ENCODE measurements at regions not wholly inside any gene's neighbourhood (a gene's known extent, or its start where the extent isn't known, plus 50 kb on each side); places are given as distances from the start of the nearest gene placed in this dataset.
"Not testable (repeated sequence)": the region's sequence is repeated elsewhere in the genome, so short reads cannot be mapped to it uniquely, and the experiment has no call there.

DNA sequence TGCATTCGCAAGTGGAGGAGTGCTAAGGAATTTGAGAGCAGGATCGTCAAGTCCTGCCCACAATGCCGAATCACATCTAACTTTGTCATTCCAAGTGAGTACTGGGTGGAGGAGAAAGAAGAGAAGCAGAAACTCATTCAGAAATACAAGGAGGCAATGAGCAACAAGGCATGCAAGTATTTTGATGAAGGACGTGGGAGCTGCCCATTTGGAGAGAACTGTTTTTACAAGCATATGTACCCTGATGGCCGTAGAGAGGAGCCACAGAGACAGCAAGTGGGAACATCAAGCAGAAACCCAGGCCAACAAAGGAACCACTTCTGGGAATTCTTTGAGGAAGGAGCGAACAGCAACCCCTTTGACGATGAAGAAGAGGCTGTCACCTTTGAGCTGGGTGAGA lies 100.2 kb upstream of the MED14 start:
- H3K27ac Mint-ChIP-seq: no peak overlapping the region
- H3K4me1 Mint-ChIP-seq: no peaks in the 10 kb centered on the region
- no peak for DNase-seq (ENCODE audit: low spot score in 2 of 2)
- no peaks in the 10 kb centered on the region for H3K36me3 Mint-ChIP-seq
- no peak for ATAC-seq
- H3K9me3 Mint-ChIP-seq: peaks cover 4% of the 10 kb centered on the region
- H3K4me3 Mint-ChIP-seq: no peak overlapping the region

DNA sequence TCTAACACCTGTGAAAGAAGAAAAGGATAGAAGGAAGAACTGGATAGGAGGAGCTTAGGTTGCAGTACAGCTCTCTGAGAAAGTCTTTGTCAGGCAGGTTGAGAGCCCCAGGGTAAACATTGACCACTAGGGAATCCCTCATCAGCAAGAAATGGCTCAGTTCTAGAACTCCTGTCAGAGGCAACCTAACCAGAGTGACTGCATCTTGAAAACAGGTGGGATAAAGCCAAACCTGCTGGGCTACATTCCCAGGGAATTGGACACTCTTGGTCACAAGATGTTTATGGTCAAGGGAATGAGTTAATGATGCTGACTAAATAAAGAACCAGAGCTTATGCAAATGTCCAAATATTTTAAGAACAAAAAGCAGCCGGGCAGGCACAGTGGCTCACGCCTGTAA lies 108.3 kb upstream of the MED14 start:
- Mint-ChIP-seq H3K4me1 (no peaks in the 10 kb centered on the region), H3K27ac (no peak overlapping the region), H3K4me3 (no peak overlapping the region), H3K36me3 (no peaks in the 10 kb centered on the region), H3K9me3 (peaks cover 7% of the 10 kb centered on the region)
- DNase-seq (ENCODE audit: low spot score in 2 of 2): no peak
- ATAC-seq: no peak

DNA sequence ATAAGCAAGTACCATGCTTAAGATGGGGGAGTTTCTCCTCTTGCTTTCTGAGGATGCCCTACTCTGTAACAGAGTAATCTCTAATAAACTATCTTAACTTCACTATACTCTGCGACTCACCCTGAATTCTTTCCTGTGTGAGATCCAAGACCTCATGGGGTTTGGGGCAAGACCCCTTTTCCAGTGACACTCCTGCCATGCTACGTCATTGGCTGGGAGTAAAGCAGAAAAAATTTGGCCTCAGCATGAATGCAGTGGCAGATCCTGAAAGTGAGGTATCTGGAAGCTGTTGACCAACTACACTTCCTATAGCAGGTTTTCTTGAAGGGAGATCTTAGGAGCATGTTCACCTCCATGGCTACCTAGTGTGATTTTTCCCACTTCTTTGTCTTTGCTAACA lies 109.1 kb upstream of the MED14 start:
- DNase-seq (ENCODE audit: low spot score in 2 of 2): no peak
- H3K36me3 Mint-ChIP-seq: no peaks in the 10 kb centered on the region
- no peak overlapping the region for H3K4me3 Mint-ChIP-seq
- peaks cover 7% of the 10 kb centered on the region for H3K9me3 Mint-ChIP-seq
- no peaks in the 10 kb centered on the region for H3K4me1 Mint-ChIP-seq
- no peak for ATAC-seq
- H3K27ac Mint-ChIP-seq: no peak overlapping the region

DNA sequence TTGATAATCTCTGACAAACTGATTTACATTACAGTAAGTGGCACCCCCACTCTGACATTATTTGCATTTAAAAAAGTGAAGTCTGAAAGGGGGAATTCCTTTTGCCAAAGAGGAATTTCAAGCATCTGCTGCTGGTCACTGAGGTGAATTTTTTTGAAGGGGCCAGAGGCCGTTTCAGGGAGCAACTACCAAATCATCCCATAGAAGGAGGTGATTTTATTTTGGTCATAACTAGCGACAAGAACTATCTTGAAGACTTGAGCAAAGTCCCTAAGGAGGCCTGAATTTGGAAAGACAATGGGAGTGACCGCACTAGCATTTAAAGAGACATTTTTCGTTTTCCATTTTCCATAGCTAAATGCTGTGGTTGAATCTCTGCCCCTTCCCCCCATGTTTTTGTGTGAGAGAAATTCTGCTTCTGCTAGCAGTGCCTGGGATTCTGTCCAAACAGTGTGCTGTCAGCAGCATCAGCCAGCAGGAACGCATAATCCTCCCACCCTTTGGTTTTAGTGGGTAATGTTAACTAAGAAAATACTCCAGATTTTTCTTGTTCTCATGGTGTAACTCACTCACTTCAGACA lies 110.1 kb upstream of the MED14 start:
- H3K4me1 Mint-ChIP-seq: no peaks in the 10 kb centered on the region
- no peaks in the 10 kb centered on the region for H3K36me3 Mint-ChIP-seq
- peaks cover 4% of the 10 kb centered on the region for H3K9me3 Mint-ChIP-seq
- DNase-seq (ENCODE audit: low spot score in 2 of 2) (no peak), ATAC-seq (no peak)
- no peak overlapping the region for H3K27ac Mint-ChIP-seq
- no peak overlapping the region for H3K4me3 Mint-ChIP-seq

DNA sequence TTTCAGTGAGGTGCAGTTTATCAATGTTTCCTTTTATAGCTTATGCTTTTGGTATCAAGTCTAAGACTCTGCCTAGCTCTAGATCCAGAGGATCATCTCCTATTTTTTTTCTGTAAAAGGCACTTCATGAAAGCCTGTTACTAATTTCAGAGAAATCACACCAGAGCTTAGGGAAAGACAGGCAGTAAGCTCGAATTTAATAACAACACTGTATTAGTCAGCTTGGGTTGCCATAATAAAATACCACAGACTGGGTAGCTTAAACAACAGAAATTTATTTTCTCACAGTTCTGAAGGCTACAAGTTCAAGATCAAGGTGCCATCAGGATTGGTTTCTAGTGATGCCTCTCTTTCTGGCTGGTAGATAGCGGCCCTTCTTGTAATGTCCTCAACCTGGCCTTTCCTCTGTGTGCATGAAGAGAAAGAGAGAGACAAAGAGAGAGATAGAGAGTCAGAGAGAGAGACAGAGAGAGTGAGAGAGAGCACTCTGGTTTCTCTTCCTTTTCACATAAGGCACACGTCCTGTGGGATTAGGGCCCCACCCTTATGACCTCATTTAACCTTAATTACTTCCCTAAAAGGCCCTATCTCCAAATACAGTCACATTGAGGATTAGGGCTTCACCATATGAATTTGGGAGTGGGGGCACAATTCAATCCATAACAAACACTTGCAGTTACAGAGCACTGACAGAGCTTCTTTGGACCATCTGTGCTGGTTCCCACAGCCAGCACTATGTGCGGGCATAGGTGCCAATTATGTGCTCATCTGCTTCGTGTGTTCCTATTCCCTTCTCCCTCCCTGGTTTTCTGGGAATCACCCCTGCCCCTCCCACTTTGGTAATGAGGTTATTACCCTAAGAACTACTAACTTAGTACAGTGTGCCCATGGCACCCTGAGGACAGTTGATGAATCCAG lies 114.8 kb upstream of the MED14 start:
- H3K27ac Mint-ChIP-seq: no peak overlapping the region
- no peak overlapping the region for H3K4me3 Mint-ChIP-seq
- ATAC-seq: no peak
- DNase-seq (ENCODE audit: low spot score in 2 of 2): no peak
- H3K9me3 Mint-ChIP-seq: no peaks in the 10 kb centered on the region
- H3K4me1 Mint-ChIP-seq: no peaks in the 10 kb centered on the region
- H3K36me3 Mint-ChIP-seq: no peaks in the 10 kb centered on the region

DNA sequence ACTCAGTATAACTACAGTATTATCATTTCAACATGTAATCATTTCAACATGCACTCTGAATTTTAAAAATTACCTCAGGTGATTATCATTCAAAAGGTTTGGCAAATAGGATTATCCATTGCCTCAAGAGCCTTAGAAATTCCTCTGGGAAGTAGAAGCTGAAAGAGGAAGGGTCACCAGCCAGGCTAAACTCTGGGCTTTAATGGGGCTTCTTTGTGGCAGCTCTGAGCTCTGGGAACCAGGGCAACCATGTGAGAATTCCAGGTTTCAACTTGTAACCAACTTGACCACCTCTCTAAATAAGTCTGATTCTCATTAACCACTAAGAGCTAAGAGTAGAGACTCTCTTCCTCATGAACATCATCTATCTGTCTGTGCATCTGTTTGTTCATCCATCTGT lies 117.2 kb upstream of the MED14 start:
- Mint-ChIP-seq H3K4me1 (no peaks in the 10 kb centered on the region), H3K27ac (no peak overlapping the region), H3K9me3 (no peaks in the 10 kb centered on the region), H3K36me3 (no peaks in the 10 kb centered on the region), H3K4me3 (no peak overlapping the region)
- ATAC-seq: no peak
- no peak for DNase-seq (ENCODE audit: low spot score in 2 of 2)

DNA sequence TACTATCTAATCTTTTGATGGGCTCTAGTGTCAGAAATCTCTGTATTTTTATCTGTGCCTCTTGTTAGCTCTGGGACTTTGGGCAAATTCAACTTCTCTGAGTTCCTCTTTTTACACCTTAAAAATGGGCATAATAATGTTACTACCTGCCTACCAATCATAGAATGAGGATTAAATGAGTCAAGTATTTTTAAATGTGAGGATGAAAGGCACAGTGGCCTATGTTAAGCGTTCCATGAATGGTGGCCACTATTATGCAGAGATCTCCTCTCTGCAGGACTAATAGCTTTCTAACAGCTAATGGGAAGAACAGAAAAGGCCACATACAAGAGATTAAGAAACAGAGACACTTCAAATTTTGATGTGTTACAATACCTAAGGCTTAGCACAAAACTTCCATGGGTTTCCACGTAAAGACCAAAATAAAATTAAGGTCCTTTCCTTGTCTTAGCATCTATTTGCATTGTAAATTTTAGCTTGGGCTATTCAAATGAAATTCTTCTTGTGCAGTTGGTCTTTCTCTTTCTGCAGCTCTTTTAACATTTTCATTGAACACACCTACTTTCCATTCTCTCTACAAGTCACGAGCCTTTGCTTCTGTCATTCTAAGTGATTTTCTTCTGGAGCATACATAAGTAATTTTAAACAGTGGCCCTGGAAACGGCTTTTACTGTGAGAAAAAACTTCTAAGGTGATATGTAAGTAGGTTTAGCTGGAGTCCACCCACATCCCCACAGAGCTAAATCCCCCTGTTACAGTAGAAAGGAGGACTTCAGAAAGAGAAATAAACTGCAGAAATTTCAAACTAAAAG lies 117.9 kb upstream of the MED14 start:
- no peaks in the 10 kb centered on the region for H3K9me3 Mint-ChIP-seq
- H3K4me3 Mint-ChIP-seq: no peak overlapping the region
- no peak overlapping the region for H3K27ac Mint-ChIP-seq
- H3K36me3 Mint-ChIP-seq: no peaks in the 10 kb centered on the region
- DNase-seq (ENCODE audit: low spot score in 2 of 2): no peak
- no peak for ATAC-seq
- no peaks in the 10 kb centered on the region for H3K4me1 Mint-ChIP-seq

GRCh38 chrX:40853816-40854123 lies 118.4 kb upstream of the MED14 start:
- Mint-ChIP-seq H3K9me3 (no peaks in the 10 kb centered on the region), H3K36me3 (no peaks in the 10 kb centered on the region), H3K4me1 (no peaks in the 10 kb centered on the region), H3K4me3 (no peak overlapping the region), H3K27ac (no peak overlapping the region)
- no peak for DNase-seq (ENCODE audit: low spot score in 2 of 2)
- ATAC-seq: no peak

DNA sequence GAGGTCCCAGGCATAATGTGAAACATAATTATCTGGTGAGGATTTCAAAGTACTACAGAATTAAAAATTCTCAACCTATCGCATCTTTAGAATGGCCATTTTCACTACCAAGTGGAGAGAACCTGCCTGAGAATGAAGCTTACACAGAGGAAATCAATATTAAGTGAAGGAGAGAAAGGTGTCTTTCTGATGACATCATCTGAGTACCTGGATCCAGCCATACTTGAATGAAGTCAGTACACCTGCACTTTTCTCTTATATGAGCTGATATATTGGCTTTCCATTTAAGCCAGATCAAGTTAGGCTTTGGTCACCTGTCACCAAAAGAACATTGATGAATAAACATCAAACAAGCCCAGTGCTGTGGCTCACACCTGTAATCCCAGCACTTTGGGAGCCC lies 118.9 kb upstream of the MED14 start:
- ATAC-seq (no peak), DNase-seq (ENCODE audit: low spot score in 2 of 2) (no peak)
- Mint-ChIP-seq H3K9me3 (no peaks in the 10 kb centered on the region), H3K36me3 (no peaks in the 10 kb centered on the region), H3K4me1 (no peaks in the 10 kb centered on the region), H3K27ac (no peak overlapping the region), H3K4me3 (no peak overlapping the region)

DNA sequence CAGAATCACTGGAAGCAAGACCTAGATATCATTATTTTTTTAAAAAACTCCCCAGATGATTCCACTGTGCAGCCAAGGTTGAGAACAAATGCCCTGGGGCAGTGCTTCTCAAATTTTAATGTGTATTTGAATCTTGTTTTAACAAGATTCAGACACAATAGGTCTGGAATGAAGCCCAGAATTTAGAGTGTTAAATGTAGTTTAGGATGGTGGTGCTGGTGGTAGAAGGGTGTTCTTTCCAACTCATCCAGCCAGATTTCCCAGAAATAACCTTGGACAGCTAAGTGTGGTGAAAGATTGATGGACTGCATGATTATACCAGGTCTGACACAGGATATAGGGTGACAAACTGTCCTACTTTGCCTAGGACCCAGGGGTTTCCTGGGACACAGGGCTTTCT lies 120.1 kb upstream of the MED14 start:
- Mint-ChIP-seq H3K4me1 (no peaks in the 10 kb centered on the region), H3K4me3 (no peak overlapping the region), H3K9me3 (no peaks in the 10 kb centered on the region), H3K36me3 (no peaks in the 10 kb centered on the region), H3K27ac (no peak overlapping the region)
- ATAC-seq (no peak), DNase-seq (ENCODE audit: low spot score in 2 of 2) (no peak)

DNA sequence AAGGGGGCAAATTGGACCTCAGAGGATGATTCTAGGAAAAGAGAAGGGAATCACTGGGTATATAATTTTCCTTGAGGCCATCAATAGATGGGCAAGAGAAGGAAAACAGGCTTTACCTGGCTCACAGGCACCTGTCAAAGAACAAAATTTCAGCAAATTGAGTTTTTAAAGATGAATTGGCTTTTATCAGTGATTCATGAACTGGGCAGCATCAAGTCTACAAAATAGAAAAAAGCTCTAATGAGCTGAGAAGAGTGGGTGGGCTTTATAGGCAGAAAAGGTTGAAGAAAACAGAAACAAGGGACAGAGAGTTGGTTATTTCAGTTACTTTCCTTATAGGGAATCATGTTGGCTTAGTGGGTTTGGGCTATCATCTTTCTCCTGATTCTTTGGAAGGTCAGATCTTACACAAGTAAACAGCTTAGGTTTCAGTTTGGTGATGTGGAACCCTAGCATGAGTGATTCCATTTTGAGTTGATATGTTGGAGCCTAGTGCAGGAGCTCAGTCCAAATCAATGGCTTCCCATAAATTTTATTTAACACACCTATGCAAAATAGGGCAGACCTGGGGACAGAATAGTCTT lies 120.7 kb upstream of the MED14 start:
- Mint-ChIP-seq H3K4me1 (no peaks in the 10 kb centered on the region), H3K27ac (no peak overlapping the region), H3K4me3 (no peak overlapping the region), H3K36me3 (no peaks in the 10 kb centered on the region), H3K9me3 (no peaks in the 10 kb centered on the region)
- ATAC-seq: no peak
- no peak for DNase-seq (ENCODE audit: low spot score in 2 of 2)

DNA sequence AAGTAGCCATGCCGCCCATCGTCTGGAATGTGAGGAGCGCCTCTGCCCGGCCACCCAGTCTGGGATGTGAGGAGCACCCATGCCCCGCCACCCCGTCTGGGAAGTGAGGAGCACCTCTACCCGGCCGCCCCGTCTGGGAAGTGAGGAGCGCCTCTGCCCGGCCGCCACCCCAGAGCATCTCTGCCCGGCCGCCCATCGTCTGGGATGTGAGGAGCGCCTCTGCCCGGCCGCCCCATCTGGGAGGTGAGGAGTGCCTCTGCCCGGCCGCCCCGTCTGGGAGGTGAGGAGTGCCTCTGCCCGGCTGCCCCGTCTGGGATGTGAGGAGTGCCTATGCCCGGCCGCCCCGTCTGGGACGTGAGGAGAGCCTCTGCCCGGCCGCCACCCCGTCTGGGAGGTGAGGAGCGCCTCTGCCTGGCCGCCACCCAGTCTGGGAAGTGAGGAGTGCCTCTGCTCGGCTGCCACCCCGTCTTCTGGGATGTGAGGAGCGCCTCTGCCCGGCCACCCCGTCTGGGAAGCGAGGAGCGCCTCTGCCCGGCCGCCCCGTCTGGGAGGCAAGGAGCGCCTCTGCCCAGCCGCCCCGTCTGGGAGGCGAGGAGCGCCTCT lies 126.7 kb upstream of the MED14 start:
- not testable (repeated sequence) for H3K4me3 Mint-ChIP-seq, H3K4me1 Mint-ChIP-seq

DNA sequence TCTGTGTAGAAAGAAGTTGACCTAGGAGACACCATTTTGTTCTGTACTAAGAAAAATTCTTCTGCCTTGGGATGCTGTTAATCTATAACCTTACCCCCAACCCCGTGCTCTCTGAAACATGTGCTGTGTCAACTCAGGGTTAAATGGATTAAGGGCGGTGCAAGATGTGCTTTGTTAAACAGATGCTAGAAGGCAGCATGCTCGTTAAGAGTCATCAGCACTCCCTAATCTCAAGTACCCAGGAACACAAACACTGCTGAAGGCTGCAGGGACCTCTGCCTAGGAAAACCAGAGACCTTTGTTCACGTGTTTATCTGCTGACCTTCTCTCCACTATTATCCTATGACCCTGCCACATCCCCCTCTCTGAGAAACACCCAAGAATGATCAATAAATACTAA lies 127.9 kb upstream of the MED14 start:
- H3K4me3 Mint-ChIP-seq; DNase-seq (ENCODE audit: low spot score in 2 of 2); ATAC-seq; H3K27ac Mint-ChIP-seq; H3K36me3 Mint-ChIP-seq; H3K4me1 Mint-ChIP-seq; H3K9me3 Mint-ChIP-seq: not testable (repeated sequence)

More for the DNA sequence above, 126.7 kb upstream of the MED14 start:
- not testable (repeated sequence) for H3K36me3 Mint-ChIP-seq; H3K9me3 Mint-ChIP-seq; ATAC-seq; DNase-seq (ENCODE audit: low spot score in 2 of 2); H3K27ac Mint-ChIP-seq

- Mint-ChIP-seq H3K9me3 (no peaks in the 10 kb centered on the region), H3K4me3 (no peak overlapping the region), H3K4me1 (no peaks in the 10 kb centered on the region), H3K27ac (no peak overlapping the region), H3K36me3 (no peaks in the 10 kb centered on the region)
- no peak for ATAC-seq
- no peak for DNase-seq (ENCODE audit: low spot score in 2 of 2)
Measured at GRCh38 chrX:40863671-40864070, 128.3 kb upstream of the MED14 start.

- Mint-ChIP-seq H3K4me3 (no peak overlapping the region), H3K4me1 (no peaks in the 10 kb centered on the region), H3K36me3 (no peaks in the 10 kb centered on the region), H3K27ac (no peak overlapping the region), H3K9me3 (no peaks in the 10 kb centered on the region)
- ATAC-seq (no peak), DNase-seq (ENCODE audit: low spot score in 2 of 2) (no peak)
Measured at GRCh38 chrX:40864972-40865371, 129.6 kb upstream of the MED14 start.
